Liver (tissue), 7 donors: ENCODE measurements at regions not wholly inside any gene's neighbourhood (a gene's known extent, or its start where the extent isn't known, plus 50 kb on each side); places are given as distances from the start of the nearest gene placed in this dataset.

Experiments used
- DNase-seq: peaks from one replicate; pipeline ENCODE4 v3.0.0-alpha.2; 2017; ENCODE audit warnings: low spot score
- H3K27ac ChIP-seq, 2 donors: one replicate each; pipeline ENCODE4 v1.7.0; 2013; ENCODE audit warnings: inconsistent platforms in 2 of 2, low read length in 2 of 2, control low read depth in 1 of 2, low read depth in 1 of 2, mild to moderate bottlenecking in 1 of 2
- H3K27me3 ChIP-seq, 4 donors: one replicate each; pipeline versions ENCODE4 v1.6.1 to v1.7.0; 2013; ENCODE audit warnings: low read length in 3 of 4, inconsistent platforms in 1 of 4, mild to moderate bottlenecking in 1 of 4, moderate library complexity in 1 of 4; ENCODE audit not compliant: control insufficient read depth in 4 of 4, insufficient read depth in 4 of 4
- H3K36me3 ChIP-seq, 4 donors: one replicate each; pipeline versions ENCODE4 v1.6.1 to v1.7.0; 2013; ENCODE audit warnings: low read length in 3 of 4, mild to moderate bottlenecking in 3 of 4, low read depth in 1 of 4, moderate library complexity in 1 of 4; ENCODE audit not compliant: control insufficient read depth in 4 of 4, insufficient read depth in 3 of 4
- H3K4me1 ChIP-seq, 4 donors: one replicate each; pipeline versions ENCODE4 v1.6.1 to v1.7.0; 2013; ENCODE audit warnings: low read length in 3 of 4, mild to moderate bottlenecking in 3 of 4, moderate library complexity in 1 of 4; ENCODE audit not compliant: control insufficient read depth in 4 of 4, insufficient read depth in 4 of 4
- H3K4me3 ChIP-seq, 3 donors: one replicate each; pipeline versions ENCODE4 v1.6.1 to v1.7.0; 2013; ENCODE audit warnings: low read length in 3 of 3, control low read depth in 1 of 3, low read depth in 1 of 3, mild to moderate bottlenecking in 1 of 3
- H3K9ac ChIP-seq, 2 donors: one replicate each; pipeline ENCODE4 v1.7.0; 2013; ENCODE audit warnings: low read length in 2 of 2, mild to moderate bottlenecking in 2 of 2, moderate library complexity in 2 of 2, control low read depth in 1 of 2, low read depth in 1 of 2
- H3K9me3 ChIP-seq, 4 donors: one replicate each; pipeline versions ENCODE4 v1.6.1 to v1.7.0; 2013; ENCODE audit warnings: low read length in 3 of 4; ENCODE audit not compliant: control insufficient read depth in 4 of 4
- ATF3 ChIP-seq: IDR thresholded peaks from 2 replicates; pipeline ENCODE4 v1.6.1; 2016; ENCODE audit warnings: antibody characterized with exemption
- FOXA1 ChIP-seq: IDR thresholded peaks from 2 replicates; pipeline ENCODE4 v1.6.1; 2016; ENCODE audit warnings: antibody characterized with exemption
- FOXA2 ChIP-seq: IDR thresholded peaks from 2 replicates; pipeline ENCODE4 v1.6.1; 2016; ENCODE audit warnings: antibody characterized with exemption
- GABPA ChIP-seq, 2 donors: IDR thresholded peaks in 1 of 2; conservative IDR thresholded peaks in 1 of 2; 2 replicates each; pipeline ENCODE4 v1.6.1; 2016; ENCODE audit warnings: antibody characterized with exemption in 2 of 2, mild to moderate bottlenecking in 1 of 2, moderate library complexity in 1 of 2
- HNF4A ChIP-seq, 2 donors: conservative IDR thresholded peaks; 2 replicates each; pipeline ENCODE4 v1.6.1; 2016; ENCODE audit warnings: antibody characterized with exemption in 2 of 2, mild to moderate bottlenecking in 2 of 2
- HNF4G ChIP-seq: IDR thresholded peaks from 2 replicates; pipeline ENCODE4 v1.6.1; 2016; ENCODE audit warnings: antibody characterized with exemption
- JUND ChIP-seq, 2 donors: IDR thresholded peaks; 2 replicates each; pipeline ENCODE4 v1.6.1; 2016; ENCODE audit warnings: antibody characterized with exemption in 2 of 2
- MAX ChIP-seq: IDR thresholded peaks from 2 replicates; pipeline ENCODE4 v1.6.1; 2016; ENCODE audit warnings: antibody characterized with exemption
- NR2F2 ChIP-seq: IDR thresholded peaks from 2 replicates; pipeline ENCODE4 v1.6.1; 2016; ENCODE audit warnings: antibody characterized with exemption
- RAD21 ChIP-seq, 2 donors: IDR thresholded peaks; 2 replicates each; pipeline ENCODE4 v1.6.1; 2016; ENCODE audit warnings: antibody characterized with exemption in 2 of 2, mild to moderate bottlenecking in 2 of 2
- REST ChIP-seq: IDR thresholded peaks from 2 replicates; pipeline ENCODE4 v1.6.1; 2016; ENCODE audit warnings: antibody characterized with exemption, mild to moderate bottlenecking
- RXRA ChIP-seq, 2 donors: IDR thresholded peaks; 2 replicates each; pipeline ENCODE4 v1.6.1; 2017 to 2018; ENCODE audit warnings: antibody characterized with exemption in 2 of 2, mild to moderate bottlenecking in 1 of 2
- SP1 ChIP-seq: IDR thresholded peaks from 2 replicates; pipeline ENCODE4 v1.6.1; 2018; ENCODE audit warnings: antibody characterized with exemption, mild to moderate bottlenecking
- TAF1 ChIP-seq: conservative IDR thresholded peaks from 2 replicates; pipeline ENCODE4 v1.6.1; 2016; ENCODE audit warnings: antibody characterized with exemption, mild to moderate bottlenecking
- YY1 ChIP-seq: IDR thresholded peaks from 2 replicates; pipeline ENCODE4 v1.6.1; 2016; ENCODE audit warnings: antibody characterized with exemption, mild to moderate bottlenecking
- ZBTB33 ChIP-seq: IDR thresholded peaks from 2 replicates; pipeline ENCODE4 v1.6.1; 2016; ENCODE audit warnings: antibody characterized with exemption
- WGBS: extraction: QIAGEN DNeasy Blood & Tissue Kit; methylation state at CpG from one replicate; pipeline ENCODE4 v1.1.7; 2013; 5-methylcytosine and 5-hydroxymethylcytosine counted together
- donor health status: healthy.
- donor health status: healthy.
- donor health status: healthy.
- donor health status: healthy.

- TF ChIP-seq ZBTB33 (no peak), MAX (no peak), NR2F2 (no peak)
These were observed 692.6 kb downstream of the VRK1 start (continued) for GRCh38 chr14:97489750-97490149.

- DNase-seq: no peak
- Histone ChIP-seq H3K9me3 (peaks cover 0 to 4% (median 1%) of the 10 kb centered on the region in 4 donors), H3K9ac (no peak overlapping the region), H3K4me1 (peaks cover 0 to 13% (median 7%) of the 10 kb centered on the region in 4 donors), H3K27ac (no peak overlapping the region), H3K27me3 (no peaks in the 10 kb centered on the region), H3K36me3 (no peaks in the 10 kb centered on the region), H3K4me3 (no peak overlapping the region)
- TF ChIP-seq RAD21 (IDR thresholded peaks at IDR 0.05) (no peak), FOXA1 (no peak), JUND (IDR thresholded peaks at IDR 0.05) (no peak), HNF4A (conservative IDR thresholded peaks at IDR 0.05) (no peak), TAF1 (no peak), YY1 (no peak), FOXA2 (no peak), MAX (no peak), ZBTB33 (no peak), REST (no peak), RXRA (IDR thresholded peaks at IDR 0.05) (no peak), HNF4G (no peak), GABPA (IDR thresholded peaks at IDR 0.05 in 1 of 2, conservative IDR thresholded peaks at IDR 0.05 in 1 of 2) (no peak), ATF3 (no peak), SP1 (no peak)
- 93% methylated on average over 10 of the region's 10 CpGs for WGBS
These were observed 693.4 kb downstream of the VRK1 start for GRCh38 chr14:97490521-97491070.
